ENCODE measurements at regions not wholly inside any gene's neighbourhood (a gene's known extent, or its start where the extent isn't known, plus 50 kb on each side); places are given as distances from the start of the nearest gene placed in this dataset.

DNA sequence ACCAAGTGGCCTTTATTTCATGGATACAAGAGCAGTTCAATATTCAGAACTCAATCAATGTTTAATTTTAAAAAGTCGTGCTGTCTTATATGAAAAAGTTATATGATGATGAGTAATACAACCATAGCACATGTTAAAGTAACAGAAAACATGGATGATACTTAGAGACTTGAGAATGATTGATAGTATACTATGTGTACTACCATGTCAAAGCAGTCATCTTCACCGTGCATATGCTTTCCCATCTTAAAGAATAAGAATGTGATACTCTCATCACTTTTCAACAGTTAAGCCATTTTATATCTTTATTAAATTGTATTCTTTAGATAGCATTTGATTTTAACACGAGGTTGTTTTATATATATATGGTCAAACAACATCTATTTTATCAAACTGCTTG lies 535.9 kb upstream of the ADAMTS5 start:
- H3K36me3 ChIP-seq (replicated peaks in 1 of 2; ENCODE audit: insufficient read depth in 1 of 2, low read depth in 2 of 2) = no peaks in the 10 kb centered on the region
- intact Hi-C loops (cut with DNase I) = no loop called here
- no peak overlapping the region for H3K27ac ChIP-seq
- H3K4me1 ChIP-seq = peaks cover 8% of the 10 kb centered on the region
- ATAC-seq (no peak), DNase-seq (no peak)
- TF ChIP-seq, protein P1, sequence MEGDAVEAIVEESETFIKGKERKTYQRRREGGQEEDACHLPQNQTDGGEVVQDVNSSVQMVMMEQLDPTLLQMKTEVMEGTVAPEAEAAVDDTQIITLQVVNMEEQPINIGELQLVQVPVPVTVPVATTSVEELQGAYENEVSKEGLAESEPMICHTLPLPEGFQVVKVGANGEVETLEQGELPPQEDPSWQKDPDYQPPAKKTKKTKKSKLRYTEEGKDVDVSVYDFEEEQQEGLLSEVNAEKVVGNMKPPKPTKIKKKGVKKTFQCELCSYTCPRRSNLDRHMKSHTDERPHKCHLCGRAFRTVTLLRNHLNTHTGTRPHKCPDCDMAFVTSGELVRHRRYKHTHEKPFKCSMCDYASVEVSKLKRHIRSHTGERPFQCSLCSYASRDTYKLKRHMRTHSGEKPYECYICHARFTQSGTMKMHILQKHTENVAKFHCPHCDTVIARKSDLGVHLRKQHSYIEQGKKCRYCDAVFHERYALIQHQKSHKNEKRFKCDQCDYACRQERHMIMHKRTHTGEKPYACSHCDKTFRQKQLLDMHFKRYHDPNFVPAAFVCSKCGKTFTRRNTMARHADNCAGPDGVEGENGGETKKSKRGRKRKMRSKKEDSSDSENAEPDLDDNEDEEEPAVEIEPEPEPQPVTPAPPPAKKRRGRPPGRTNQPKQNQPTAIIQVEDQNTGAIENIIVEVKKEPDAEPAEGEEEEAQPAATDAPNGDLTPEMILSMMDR (IDR thresholded peaks at IDR 0.05) = no peak
- TF ChIP-seq POLR2A (IDR thresholded peaks at IDR 0.05) = no peak
- H3K27me3 ChIP-seq = no peaks in the 10 kb centered on the region
- no peaks in the 10 kb centered on the region for H3K9me3 ChIP-seq
- no peak overlapping the region for H3K4me3 ChIP-seq
- WGBS, 2 donors = 67 to 77% methylated on average over 3 of the region's 3 CpGs

DNA sequence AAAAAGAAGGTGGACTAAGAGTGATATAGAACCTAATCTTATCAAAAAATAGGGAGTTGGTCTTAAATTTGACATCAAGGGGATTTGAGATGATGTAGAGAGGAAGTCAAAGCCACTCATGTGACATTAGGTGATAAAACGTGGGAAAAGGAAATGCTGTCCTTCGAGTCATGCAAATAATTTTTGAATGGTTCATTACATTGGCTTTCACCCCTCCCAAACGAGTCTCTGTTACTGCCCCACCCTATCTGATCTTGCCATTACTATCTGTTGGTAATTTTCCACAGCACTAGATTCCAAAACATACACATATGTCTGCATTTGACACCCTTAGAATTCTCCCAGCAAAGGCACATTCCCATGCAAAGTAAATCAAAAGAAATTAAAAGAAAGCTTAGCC lies 531.1 kb upstream of the ADAMTS5 start:
- no peaks in the 10 kb centered on the region for H3K36me3 ChIP-seq (replicated peaks in 1 of 2; ENCODE audit: insufficient read depth in 1 of 2, low read depth in 2 of 2)
- no peaks in the 10 kb centered on the region for H3K27me3 ChIP-seq
- intact Hi-C loops (cut with DNase I) = no loop called here
- peaks cover 8% of the 10 kb centered on the region for H3K4me1 ChIP-seq
- no peak overlapping the region for H3K4me3 ChIP-seq
- DNase-seq = no peak
- 3 to 14% methylated on average over 3 of the region's 3 CpGs for WGBS, 2 donors
- H3K9me3 ChIP-seq = no peaks in the 10 kb centered on the region
- TF ChIP-seq, protein P1 (IDR thresholded peaks at IDR 0.05) = no peak
- no peak for TF ChIP-seq POLR2A (IDR thresholded peaks at IDR 0.05)
- no peak for ATAC-seq
- H3K27ac ChIP-seq = no peak overlapping the region

DNA sequence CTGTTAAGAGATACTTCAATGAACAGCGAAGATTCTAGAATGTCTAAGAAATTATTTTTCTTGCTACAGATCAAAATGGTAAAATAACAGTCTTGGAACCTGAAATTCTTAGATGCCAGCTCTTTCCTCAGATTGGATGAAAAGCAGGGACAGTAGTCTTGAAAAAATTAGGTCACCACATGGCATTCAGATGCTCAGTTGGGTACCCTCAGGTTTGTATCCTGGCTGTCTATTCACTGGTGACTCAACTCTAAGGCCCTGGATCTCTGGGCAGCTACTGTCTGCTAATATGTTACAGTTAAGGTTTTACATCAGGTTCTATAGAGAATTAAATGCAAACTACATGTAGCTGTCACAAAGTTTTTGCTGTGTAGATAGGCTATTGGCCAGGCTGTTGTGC lies 528.9 kb upstream of the ADAMTS5 start:
- no peak overlapping the region for H3K27ac ChIP-seq
- 90 to 100% methylated on average over 1 of the region's 1 CpG for WGBS, 2 donors
- intact Hi-C loops (cut with DNase I) = no loop called here

DNA sequence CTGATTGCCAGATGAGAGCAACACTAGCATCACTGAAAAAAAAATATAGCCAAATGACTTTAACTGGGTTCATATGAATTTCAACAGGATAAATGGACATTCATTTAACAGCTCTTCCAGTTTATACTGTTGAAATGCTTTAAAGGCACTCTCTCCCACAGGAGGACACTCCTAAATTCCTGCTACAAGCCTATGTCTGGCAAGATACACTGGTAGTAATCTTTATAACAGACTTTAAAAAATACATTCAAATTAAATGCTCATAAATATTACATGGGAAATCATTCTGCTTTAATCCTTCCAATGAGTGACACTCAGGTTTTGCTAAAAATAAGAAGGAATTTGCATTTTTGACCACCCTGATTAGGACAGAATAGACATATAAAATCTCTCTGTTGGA lies 526.7 kb upstream of the ADAMTS5 start:
- no peak overlapping the region for H3K27ac ChIP-seq
- no peaks in the 10 kb centered on the region for H3K9me3 ChIP-seq
- intact Hi-C loops (cut with DNase I) = no loop called here
- no peak overlapping the region for H3K4me3 ChIP-seq
- H3K27me3 ChIP-seq = no peaks in the 10 kb centered on the region
- DNase-seq (no peak), ATAC-seq (no peak)
- no peak for TF ChIP-seq POLR2A (IDR thresholded peaks at IDR 0.05)
- no peaks in the 10 kb centered on the region for H3K36me3 ChIP-seq (replicated peaks in 1 of 2; ENCODE audit: insufficient read depth in 1 of 2, low read depth in 2 of 2)
- peaks cover 8% of the 10 kb centered on the region for H3K4me1 ChIP-seq

More for the DNA sequence above, 528.9 kb upstream of the ADAMTS5 start:
- H3K36me3 ChIP-seq (replicated peaks in 1 of 2; ENCODE audit: insufficient read depth in 1 of 2, low read depth in 2 of 2) = no peaks in the 10 kb centered on the region
- ATAC-seq (no peak), DNase-seq (no peak)
- H3K9me3 ChIP-seq = no peaks in the 10 kb centered on the region
- H3K4me3 ChIP-seq = no peak overlapping the region
- TF ChIP-seq, protein P1 (IDR thresholded peaks at IDR 0.05) = no peak
- no peak for TF ChIP-seq POLR2A (IDR thresholded peaks at IDR 0.05)
- H3K27me3 ChIP-seq = no peaks in the 10 kb centered on the region
- peaks cover 8% of the 10 kb centered on the region for H3K4me1 ChIP-seq

DNA sequence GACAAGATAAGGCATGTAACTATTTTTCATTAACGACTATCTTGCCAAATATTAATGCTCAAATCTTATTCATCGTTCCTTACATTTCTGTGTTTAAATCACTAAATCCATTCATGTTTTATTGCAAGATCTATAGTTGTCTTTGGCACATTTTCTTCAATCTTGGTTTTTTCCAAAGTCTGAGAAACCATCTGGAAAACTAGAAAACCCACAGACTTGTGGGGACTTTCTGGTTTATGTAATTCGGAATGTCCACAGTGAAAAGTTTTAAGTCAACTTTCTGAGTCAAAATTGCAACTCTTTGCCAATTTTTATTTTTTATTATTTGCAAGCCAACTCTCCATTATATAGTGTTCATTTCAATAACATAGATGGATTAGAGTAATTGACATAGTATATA lies 520.8 kb upstream of the ADAMTS5 start:
- 68 to 81% methylated on average over 3 of the region's 3 CpGs for WGBS, 2 donors
- intact Hi-C loops (cut with DNase I) = no loop called here
- Histone ChIP-seq H3K9me3 (no peaks in the 10 kb centered on the region), H3K4me1 (no peaks in the 10 kb centered on the region), H3K27me3 (no peaks in the 10 kb centered on the region), H3K27ac (no peak overlapping the region), H3K36me3 (replicated peaks in 1 of 2; ENCODE audit: insufficient read depth in 1 of 2, low read depth in 2 of 2) (no peaks in the 10 kb centered on the region), H3K4me3 (no peak overlapping the region)
- no peak for ATAC-seq
- TF ChIP-seq, protein P1 (IDR thresholded peaks at IDR 0.05) = no peak
- no peak for TF ChIP-seq POLR2A (IDR thresholded peaks at IDR 0.05)
- DNase-seq = no peak
